ENCODE measurements at regions not wholly inside any gene's neighbourhood (a gene's known extent, or its start where the extent isn't known, plus 50 kb on each side); places are given as distances from the start of the nearest gene placed in this dataset.

- TF ChIP-seq POLR2A (IDR thresholded peaks at IDR 0.05) (no peak), EP300 (IDR thresholded peaks at IDR 0.05) (no peak), CTCF (IDR thresholded peaks at IDR 0.05) (no peak)
These were observed 687.4 kb downstream of the DIAPH3 start for GRCh38 chr13:59476366-59476765.

Data from tibial nerve (tissue), 4 donors.